ENCODE measurements at regions not wholly inside any gene's neighbourhood (a gene's known extent, or its start where the extent isn't known, plus 50 kb on each side); places are given as distances from the start of the nearest gene placed in this dataset.

GRCh38 chr6:114712129-114712662 lies 369.4 kb upstream of the HS3ST5 start:
- no peak overlapping the region for H2AFZ ChIP-seq (ENCODE audit: insufficient read depth, low read depth, low read length, poor library complexity, severe bottlenecking)
- no peaks in the 10 kb centered on the region for H4K20me1 ChIP-seq (ENCODE audit: insufficient read depth, low read length)
- peaks cover 0 to 2% (median 0%) of the 10 kb centered on the region in 3 donors for H3K27me3 Mint-ChIP-seq (ENCODE audit: low read depth in 3 of 3)
- no peaks in the 10 kb centered on the region for H3K36me3 Mint-ChIP-seq
- no peaks in the 10 kb centered on the region for H3K4me1 ChIP-seq (ENCODE audit: control insufficient read depth in 1 of 2, insufficient read depth in 2 of 2, low read length in 2 of 2)
- H3K36me3 ChIP-seq (replicated peaks in 1 of 2; ENCODE audit: control insufficient read depth in 1 of 2, insufficient read depth in 2 of 2, low read length in 2 of 2) = no peaks in the 10 kb centered on the region
- peaks cover 0 to 7% of the 10 kb centered on the region in 2 donors for H3K9me3 ChIP-seq (replicated peaks in 1 of 2; ENCODE audit: control insufficient read depth in 1 of 2, insufficient read depth in 1 of 2, low read length in 2 of 2)
- H3K4me2 ChIP-seq (replicated peaks; ENCODE audit: extremely low read depth, low read length, poor library complexity, severe bottlenecking) = no peak overlapping the region
- H3K27ac ChIP-seq (ENCODE audit: low read depth in 1 of 2, low read length in 2 of 2) = no peak overlapping the region
- WGBS (ENCODE audit: insufficient coverage) = 100% methylated on average over 1 of the region's 1 CpG
- H3K4me3 ChIP-seq (replicated peaks in 1 of 3; ENCODE audit: low read depth in 2 of 3, low read length in 3 of 3) = no peak overlapping the region
- no peak overlapping the region for H3K27ac Mint-ChIP-seq
- no peak overlapping the region for H3K4me3 Mint-ChIP-seq
- no peak for TF ChIP-seq CTCF (IDR thresholded peaks at IDR 0.05)
- H3K4me1 Mint-ChIP-seq = no peaks in the 10 kb centered on the region
- DNase-seq = no peak
- H3K9ac ChIP-seq (ENCODE audit: insufficient read depth, low read length, poor library complexity, severe bottlenecking) = no peak overlapping the region
- no peaks in the 10 kb centered on the region for H3K27me3 ChIP-seq (ENCODE audit: control insufficient read depth in 2 of 2, insufficient read depth in 2 of 2, low read length in 2 of 2)
- H3K9me3 Mint-ChIP-seq = peaks cover 0 to 7% (median 2%) of the 10 kb centered on the region in 7 donors
- intact Hi-C loops (cut with micrococcal nuclease) = no loop called here
- H3K79me2 ChIP-seq (ENCODE audit: insufficient read depth, low read length) = no peaks in the 10 kb centered on the region

GRCh38 chr6:114707081-114707620 lies 364.3 kb upstream of the HS3ST5 start:
- 42% methylated on average over 2 of the region's 5 CpGs for WGBS (ENCODE audit: insufficient coverage)
- no peak overlapping the region for H3K9ac ChIP-seq (ENCODE audit: insufficient read depth, low read length, poor library complexity, severe bottlenecking)
- no peak overlapping the region for H3K27ac Mint-ChIP-seq
- no peak overlapping the region for H3K27ac ChIP-seq (ENCODE audit: low read depth in 1 of 2, low read length in 2 of 2)
- no peaks in the 10 kb centered on the region for H4K20me1 ChIP-seq (ENCODE audit: insufficient read depth, low read length)
- H3K27me3 ChIP-seq (ENCODE audit: control insufficient read depth in 2 of 2, insufficient read depth in 2 of 2, low read length in 2 of 2) = no peaks in the 10 kb centered on the region
- no peak overlapping the region for H3K4me3 Mint-ChIP-seq
- peaks cover 0 to 3% of the 10 kb centered on the region in 2 donors for H3K9me3 ChIP-seq (replicated peaks in 1 of 2; ENCODE audit: control insufficient read depth in 1 of 2, insufficient read depth in 1 of 2, low read length in 2 of 2)
- no peak overlapping the region for H3K4me3 ChIP-seq (replicated peaks in 1 of 3; ENCODE audit: low read depth in 2 of 3, low read length in 3 of 3)
- no peaks in the 10 kb centered on the region for H3K36me3 Mint-ChIP-seq
- H3K9me3 Mint-ChIP-seq = peaks cover 0 to 6% (median 2%) of the 10 kb centered on the region in 7 donors
- H3K4me2 ChIP-seq (replicated peaks; ENCODE audit: extremely low read depth, low read length, poor library complexity, severe bottlenecking) = no peak overlapping the region
- DNase-seq = no peak
- no peak for TF ChIP-seq CTCF (IDR thresholded peaks at IDR 0.05)
- H3K79me2 ChIP-seq (ENCODE audit: insufficient read depth, low read length) = no peaks in the 10 kb centered on the region
- H3K4me1 ChIP-seq (ENCODE audit: control insufficient read depth in 1 of 2, insufficient read depth in 2 of 2, low read length in 2 of 2) = no peaks in the 10 kb centered on the region
- H3K4me1 Mint-ChIP-seq = no peaks in the 10 kb centered on the region
- H2AFZ ChIP-seq (ENCODE audit: insufficient read depth, low read depth, low read length, poor library complexity, severe bottlenecking) = no peak overlapping the region
- H3K36me3 ChIP-seq (replicated peaks in 1 of 2; ENCODE audit: control insufficient read depth in 1 of 2, insufficient read depth in 2 of 2, low read length in 2 of 2) = no peaks in the 10 kb centered on the region
- peaks cover 0 to 2% (median 0%) of the 10 kb centered on the region in 3 donors for H3K27me3 Mint-ChIP-seq (ENCODE audit: low read depth in 3 of 3)
- intact Hi-C loops (cut with micrococcal nuclease) = no loop called here
